ENCODE measurements at regions not wholly inside any gene's neighbourhood (a gene's known extent, or its start where the extent isn't known, plus 50 kb on each side); places are given as distances from the start of the nearest gene placed in this dataset.

- no peak overlapping the region for H3K27ac ChIP-seq
- no peaks in the 10 kb centered on the region for H4K20me1 ChIP-seq (ENCODE audit: insufficient read depth, poor library complexity, severe bottlenecking)
- DNase-seq (ENCODE audit: low spot score) = no peak
- no peak overlapping the region for H2AFZ ChIP-seq
- no peaks in the 10 kb centered on the region for H3K36me3 ChIP-seq (replicated peaks; ENCODE audit: insufficient read depth, low read depth)
- no peaks in the 10 kb centered on the region for H3K27me3 ChIP-seq
- H3K4me2 ChIP-seq = no peak overlapping the region
- no peaks in the 10 kb centered on the region for H3K4me1 ChIP-seq (ENCODE audit: insufficient read depth)
- TF ChIP-seq EZH2 (IDR thresholded peaks at IDR 0.05; ENCODE audit: borderline replicate concordance) (no peak), CTCF (IDR thresholded peaks at IDR 0.05; ENCODE audit: poor library complexity) (no peak), EZH2phosphoT487 (IDR thresholded peaks at IDR 0.05; ENCODE audit: low read depth, severe bottlenecking, unreplicated experiment) (no peak)
- no peaks in the 10 kb centered on the region for H3K9me2 ChIP-seq (replicated peaks; ENCODE audit: insufficient read depth)
- no peak overlapping the region for H3K4me3 ChIP-seq
- 85% methylated on average over 4 of the region's 4 CpGs for WGBS (ENCODE audit: low lambda C conversion rate, missing lambda C conversion rate)
- H3K79me2 ChIP-seq = no peaks in the 10 kb centered on the region
- H3K9me3 ChIP-seq (ENCODE audit: low read depth) = no peaks in the 10 kb centered on the region
Observed at GRCh38 chr9:108316066-108316465, 539.7 kb downstream of the ACTL7B start.

- Histone ChIP-seq H3K79me2 (no peaks in the 10 kb centered on the region), H3K9me3 (ENCODE audit: low read depth) (no peaks in the 10 kb centered on the region), H2AFZ (no peak overlapping the region), H4K20me1 (ENCODE audit: insufficient read depth, poor library complexity, severe bottlenecking) (no peaks in the 10 kb centered on the region), H3K4me1 (ENCODE audit: insufficient read depth) (no peaks in the 10 kb centered on the region), H3K27ac (no peak overlapping the region), H3K4me3 (no peak overlapping the region), H3K27me3 (no peaks in the 10 kb centered on the region), H3K36me3 (replicated peaks; ENCODE audit: insufficient read depth, low read depth) (no peaks in the 10 kb centered on the region), H3K4me2 (no peak overlapping the region), H3K9me2 (replicated peaks; ENCODE audit: insufficient read depth) (no peaks in the 10 kb centered on the region)
- WGBS (ENCODE audit: low lambda C conversion rate, missing lambda C conversion rate) = 93% methylated on average over 3 of the region's 3 CpGs
- no peak for DNase-seq (ENCODE audit: low spot score)
- TF ChIP-seq CTCF (IDR thresholded peaks at IDR 0.05; ENCODE audit: poor library complexity) = no peak
- TF ChIP-seq EZH2 (IDR thresholded peaks at IDR 0.05; ENCODE audit: borderline replicate concordance) = no peak
- TF ChIP-seq EZH2phosphoT487 (IDR thresholded peaks at IDR 0.05; ENCODE audit: low read depth, severe bottlenecking, unreplicated experiment) = no peak
Observed at GRCh38 chr9:108311745-108312144, 544.0 kb downstream of the ACTL7B start.

GRCh38 chr9:108310202-108310601, 545.6 kb downstream of the ACTL7B start:
- Histone ChIP-seq H3K9me2 (replicated peaks; ENCODE audit: insufficient read depth) (no peaks in the 10 kb centered on the region), H3K4me3 (no peak overlapping the region), H4K20me1 (ENCODE audit: insufficient read depth, poor library complexity, severe bottlenecking) (no peaks in the 10 kb centered on the region), H3K4me2 (no peak overlapping the region), H2AFZ (no peak overlapping the region), H3K9me3 (ENCODE audit: low read depth) (no peaks in the 10 kb centered on the region), H3K27ac (no peak overlapping the region), H3K36me3 (replicated peaks; ENCODE audit: insufficient read depth, low read depth) (no peaks in the 10 kb centered on the region), H3K4me1 (ENCODE audit: insufficient read depth) (no peaks in the 10 kb centered on the region), H3K27me3 (no peaks in the 10 kb centered on the region), H3K79me2 (no peaks in the 10 kb centered on the region)
- no peak for TF ChIP-seq EZH2 (IDR thresholded peaks at IDR 0.05; ENCODE audit: borderline replicate concordance)
- no peak for TF ChIP-seq EZH2phosphoT487 (IDR thresholded peaks at IDR 0.05; ENCODE audit: low read depth, severe bottlenecking, unreplicated experiment)
- no peak for TF ChIP-seq CTCF (IDR thresholded peaks at IDR 0.05; ENCODE audit: poor library complexity)
- no peak for DNase-seq (ENCODE audit: low spot score)
- 82% methylated on average over 3 of the region's 3 CpGs for WGBS (ENCODE audit: low lambda C conversion rate, missing lambda C conversion rate)
